ENCODE measurements at regions not wholly inside any gene's neighbourhood (a gene's known extent, or its start where the extent isn't known, plus 50 kb on each side); places are given as distances from the start of the nearest gene placed in this dataset.

- TF ChIP-seq CTCF (IDR thresholded peaks at IDR 0.05) = no peak
- TF ChIP-seq POLR2AphosphoS5 (IDR thresholded peaks at IDR 0.05; ENCODE audit: low read depth, low read length) = no peak
- TF ChIP-seq REST (IDR thresholded peaks at IDR 0.05; ENCODE audit: insufficient read depth in 1 of 2, low read depth in 2 of 2, low read length in 1 of 2) = no peak
Observed at GRCh38 chr12:13343375-13343774, 146.8 kb downstream of the EMP1 start.

Measured in Panc1 (cell line).